Kidney tubule cell (primary cell): ENCODE measurements at regions not wholly inside any gene's neighbourhood (a gene's known extent, or its start where the extent isn't known, plus 50 kb on each side); places are given as distances from the start of the nearest gene placed in this dataset.

Experiments used
- DNase-seq: peaks from one replicate; pipeline ENCODE4 v3.0.0-alpha.2; 2018; ENCODE audit warnings: low spot score

- no peak for DNase-seq
These were observed 49.8 kb upstream of the ADORA2B start for GRCh38 chr17:15894913-15895658.
